ENCODE measurements at regions not wholly inside any gene's neighbourhood (a gene's known extent, or its start where the extent isn't known, plus 50 kb on each side); places are given as distances from the start of the nearest gene placed in this dataset.

DNA sequence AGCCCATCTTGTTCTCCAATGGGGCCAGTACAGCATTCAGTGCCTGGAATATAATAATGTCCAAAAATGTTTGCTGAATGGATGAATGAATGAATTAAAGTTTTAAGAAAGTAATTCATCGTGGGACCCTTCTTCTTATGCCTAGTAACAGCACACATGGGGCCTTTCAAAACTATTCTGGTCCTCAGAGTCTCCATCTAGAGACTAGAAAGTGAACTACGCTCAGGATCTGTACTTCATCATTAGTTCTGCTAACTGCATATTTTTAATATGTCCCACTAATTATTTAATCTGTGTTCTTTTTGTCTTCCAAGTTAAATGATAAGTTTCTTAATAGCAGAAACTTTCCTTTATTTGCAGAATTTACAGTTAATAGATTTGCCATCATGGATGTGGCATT, 172.5 kb downstream of the SMAD2 start:
- DNase-seq: no peak

DNA sequence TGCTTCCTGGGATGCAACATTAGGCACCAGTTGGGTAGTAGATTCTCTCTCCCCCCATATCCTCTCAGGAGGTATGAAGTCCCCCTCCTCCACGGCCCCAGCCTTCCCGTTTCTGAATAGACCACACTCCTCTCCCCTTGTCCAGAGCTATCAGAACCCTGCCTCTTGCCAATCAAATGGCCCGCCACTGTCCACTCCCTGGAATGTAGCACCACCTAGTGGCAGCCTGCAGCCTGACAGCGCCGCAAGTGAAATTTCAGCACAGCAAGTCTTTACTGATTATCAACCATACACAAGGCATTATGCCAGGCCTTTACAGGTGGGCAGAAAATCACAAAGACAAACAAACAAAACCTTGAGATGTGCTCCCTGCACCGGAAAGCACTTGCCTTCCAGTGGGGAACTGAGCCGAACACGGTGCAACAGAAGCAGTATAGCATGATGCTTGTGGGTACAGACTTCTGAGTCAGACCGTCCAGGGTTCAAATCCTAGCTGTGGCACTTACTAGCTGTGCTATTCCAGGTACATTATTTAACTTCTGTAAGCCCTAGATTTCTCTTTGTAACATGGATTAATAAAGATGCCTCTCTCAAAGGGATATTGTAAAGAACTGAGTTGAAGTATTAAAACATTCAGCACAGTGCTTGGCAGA, 174.0 kb downstream of the SMAD2 start:
- DNase-seq: peak; percentile 38

DNA sequence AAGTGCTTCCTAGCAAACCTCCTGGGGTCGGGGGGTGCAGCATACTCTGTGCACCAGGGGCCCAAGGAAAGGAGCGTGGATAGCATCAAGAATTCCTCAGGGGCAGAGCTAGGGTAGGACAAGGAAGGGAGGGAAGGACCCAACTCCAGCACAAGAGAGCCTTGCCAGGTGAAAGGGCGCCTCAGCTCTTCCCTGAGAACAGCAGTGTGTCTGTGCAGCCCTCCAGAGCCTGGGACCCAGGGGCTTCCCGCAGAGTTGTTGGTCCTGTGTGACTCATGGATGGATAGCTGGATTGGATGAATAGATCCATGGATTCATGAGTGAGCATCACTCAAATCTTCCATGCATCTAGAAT, 175.4 kb downstream of the SMAD2 start:
- DNase-seq: no peak

DNA sequence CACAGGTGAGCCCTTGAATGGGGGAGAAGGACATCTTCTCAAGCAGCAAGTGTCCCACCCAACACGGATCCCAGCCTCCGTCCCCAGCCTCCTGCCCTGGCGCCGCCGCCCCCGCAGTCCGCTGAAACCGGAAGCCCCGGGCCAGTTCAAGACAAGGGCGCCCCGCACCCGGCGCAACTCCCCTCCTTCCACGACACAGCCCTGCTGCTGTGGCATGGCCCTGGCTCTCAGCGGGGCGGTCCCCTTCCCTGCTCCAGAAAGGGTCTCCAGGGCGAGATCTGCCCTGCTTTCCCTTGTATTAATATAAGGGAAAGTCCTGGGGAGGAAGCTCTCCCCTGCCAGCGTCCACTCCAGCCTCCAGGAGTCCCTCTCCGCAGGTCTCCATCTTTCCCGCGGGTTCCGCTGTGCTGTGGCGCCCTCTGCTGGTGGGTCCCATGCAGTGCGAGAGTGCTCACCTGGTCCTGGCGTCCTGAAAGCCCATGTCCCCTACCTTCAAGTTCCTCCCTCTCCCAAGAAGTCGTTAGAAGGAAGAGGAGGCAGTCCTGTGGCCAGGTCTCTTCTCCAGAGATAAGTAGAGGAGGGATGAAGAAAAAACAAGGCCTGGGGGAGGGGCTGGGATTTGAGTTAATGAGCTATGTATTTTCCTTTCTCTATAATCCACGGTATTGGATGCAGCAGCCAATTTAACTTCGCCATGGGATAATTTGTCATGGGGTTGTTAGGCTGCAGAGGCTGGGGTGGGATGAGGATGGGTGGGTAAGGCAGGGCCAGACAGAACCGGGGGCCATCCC, 176.0 kb downstream of the SMAD2 start:
- DNase-seq: no peak

DNA sequence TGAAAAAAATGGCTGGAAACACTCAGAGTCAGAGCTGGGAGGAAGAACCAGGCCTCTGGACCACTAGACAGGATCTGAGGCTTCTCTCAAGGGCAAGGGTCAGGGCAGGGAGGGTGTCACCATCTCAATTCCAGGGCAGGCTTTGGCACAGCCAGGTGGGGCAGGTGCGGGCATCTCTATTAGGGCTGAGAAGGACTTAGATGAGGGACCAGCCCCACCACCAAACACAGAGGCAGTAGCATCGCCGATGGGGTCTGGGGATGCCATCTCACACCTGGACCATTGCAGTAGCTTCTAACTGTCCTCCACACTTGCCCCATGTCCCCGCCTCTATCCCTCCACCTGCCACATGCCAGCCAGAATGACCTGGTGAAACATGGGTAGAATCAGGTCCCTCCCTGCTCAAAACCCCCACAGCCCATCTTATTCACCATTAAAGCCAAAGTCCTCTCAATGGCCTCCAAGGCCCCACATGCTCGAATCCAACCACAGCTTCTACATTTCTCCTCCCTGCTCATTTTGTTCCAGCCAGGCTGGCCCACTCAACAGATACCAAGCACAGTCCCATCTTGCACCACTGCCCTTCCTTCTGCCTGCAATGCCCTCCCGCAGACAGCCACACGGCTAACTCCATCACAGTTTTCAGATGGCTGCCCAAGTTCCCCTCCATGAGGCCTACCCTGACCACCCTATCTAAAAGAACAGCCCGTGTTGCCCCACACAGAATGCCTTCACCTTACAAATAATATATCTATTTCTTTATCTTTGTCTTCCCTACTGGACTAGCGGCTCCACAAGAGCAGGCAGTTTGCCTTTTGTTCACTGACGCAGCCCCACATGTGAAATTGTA, 177.4 kb downstream of the SMAD2 start:
- DNase-seq: no peak

DNA sequence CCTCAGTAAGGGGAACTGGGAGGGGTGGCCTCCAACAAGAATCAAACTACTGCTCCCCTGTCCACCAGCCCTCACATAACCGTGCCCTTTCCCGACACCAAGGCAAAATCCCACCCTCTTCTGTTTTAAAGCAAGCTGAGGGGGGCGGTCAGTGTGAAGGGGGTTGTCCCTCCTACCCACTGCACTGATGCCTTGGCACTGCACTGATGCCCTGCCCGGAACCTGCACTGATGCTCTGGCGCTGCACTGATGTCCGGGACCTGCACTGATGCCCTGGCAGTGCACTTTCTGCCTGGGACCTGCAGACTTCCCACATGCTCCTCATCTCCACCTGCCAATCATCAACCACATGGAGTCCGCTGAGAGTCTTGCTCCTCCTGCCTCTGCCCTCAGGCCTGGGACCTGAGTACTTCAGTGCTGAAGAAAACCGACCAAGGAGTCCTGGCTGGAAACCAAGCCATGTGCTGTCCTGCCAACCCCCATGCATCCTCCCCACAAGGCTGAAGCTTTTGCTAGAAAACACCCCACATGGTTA, 179.5 kb downstream of the SMAD2 start:
- DNase-seq: no peak

DNA sequence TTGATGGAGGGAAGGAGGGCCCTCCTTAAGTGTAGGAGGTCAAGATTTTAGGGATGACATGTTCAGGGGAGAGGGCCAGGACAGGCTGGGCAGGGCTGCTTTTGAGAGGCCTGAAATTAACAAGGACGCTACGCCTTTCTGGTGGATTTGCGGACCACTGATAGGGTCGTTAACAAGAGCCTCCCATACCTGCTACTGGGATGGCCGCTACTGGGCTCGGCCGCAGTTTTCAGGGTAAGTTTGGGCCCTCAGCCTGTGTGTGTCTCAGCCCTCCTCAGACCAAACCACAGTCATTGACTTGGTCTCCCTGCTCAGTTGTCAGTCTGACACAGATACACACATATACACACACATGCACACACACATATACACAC, 180.9 kb downstream of the SMAD2 start:
- no peak for DNase-seq

DNA sequence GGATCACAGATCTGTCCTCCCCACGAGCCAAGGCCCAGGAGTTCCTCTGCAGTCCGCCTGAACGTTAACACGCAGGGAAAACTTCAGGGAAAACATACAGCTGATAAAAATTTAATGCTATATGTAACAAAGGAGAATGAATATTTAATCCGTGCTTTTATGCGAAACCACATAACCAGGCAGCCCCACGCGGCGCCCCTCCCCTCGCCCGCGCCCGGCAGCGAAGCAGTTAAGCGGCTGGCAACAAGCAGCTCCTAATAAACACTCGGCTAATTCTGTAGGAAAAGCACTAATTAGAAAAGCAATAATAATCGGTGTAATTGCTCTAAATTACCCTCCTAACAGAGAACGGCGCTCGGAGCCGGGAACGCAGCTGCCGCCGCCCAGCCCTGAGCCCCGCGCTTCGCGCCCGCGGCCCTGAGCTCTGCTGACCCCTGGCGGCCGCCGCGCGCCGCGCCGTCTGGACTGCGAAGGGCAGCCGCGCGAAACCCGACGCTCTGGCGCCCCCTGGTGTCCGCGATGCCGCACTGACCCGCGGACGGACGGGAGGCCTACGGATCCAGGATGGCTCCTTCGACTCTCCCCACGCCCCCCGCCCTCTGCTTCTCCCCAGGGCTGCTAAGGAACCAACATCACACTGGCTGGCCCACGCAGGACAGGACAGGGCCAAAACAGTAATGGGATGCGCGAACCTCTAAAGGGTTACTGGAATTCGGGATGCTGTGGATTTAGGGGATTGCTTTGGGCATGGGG, 181.4 kb downstream of the SMAD2 start:
- peak; percentile 44 for DNase-seq

DNA sequence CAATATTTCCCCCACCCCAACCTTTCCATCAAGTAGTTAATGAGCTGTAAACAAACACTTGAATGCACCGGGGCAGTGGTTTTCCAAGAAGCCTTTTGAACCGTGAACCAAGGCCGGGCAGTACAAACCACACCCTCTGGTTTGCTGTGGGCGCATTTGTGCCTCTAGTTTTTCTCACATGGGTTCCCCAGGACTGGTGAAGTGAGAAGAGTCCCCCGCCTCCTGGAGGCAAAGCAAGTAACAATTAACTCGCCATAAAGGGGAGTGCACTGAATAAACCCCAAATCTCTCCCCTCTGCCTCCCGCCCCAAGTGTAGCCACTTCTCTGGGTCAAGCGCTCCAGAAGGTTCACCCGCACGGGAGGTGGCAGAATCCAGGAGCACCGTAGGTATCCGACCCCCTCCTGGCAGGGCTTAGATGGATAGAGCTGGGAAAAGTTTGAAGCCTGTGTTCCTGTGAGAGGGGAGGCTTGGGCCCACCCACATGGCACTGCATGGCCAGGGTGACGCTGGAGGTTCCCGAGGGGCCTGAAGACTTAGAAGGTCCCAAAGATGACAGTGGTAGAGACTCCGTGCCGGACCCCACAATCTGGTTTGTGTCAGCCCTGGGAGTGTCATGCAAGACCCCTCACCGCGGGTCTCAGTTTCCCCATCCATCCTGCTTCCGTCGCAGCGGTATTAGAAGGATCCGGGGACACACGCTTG, 182.2 kb downstream of the SMAD2 start:
- DNase-seq: no peak

DNA sequence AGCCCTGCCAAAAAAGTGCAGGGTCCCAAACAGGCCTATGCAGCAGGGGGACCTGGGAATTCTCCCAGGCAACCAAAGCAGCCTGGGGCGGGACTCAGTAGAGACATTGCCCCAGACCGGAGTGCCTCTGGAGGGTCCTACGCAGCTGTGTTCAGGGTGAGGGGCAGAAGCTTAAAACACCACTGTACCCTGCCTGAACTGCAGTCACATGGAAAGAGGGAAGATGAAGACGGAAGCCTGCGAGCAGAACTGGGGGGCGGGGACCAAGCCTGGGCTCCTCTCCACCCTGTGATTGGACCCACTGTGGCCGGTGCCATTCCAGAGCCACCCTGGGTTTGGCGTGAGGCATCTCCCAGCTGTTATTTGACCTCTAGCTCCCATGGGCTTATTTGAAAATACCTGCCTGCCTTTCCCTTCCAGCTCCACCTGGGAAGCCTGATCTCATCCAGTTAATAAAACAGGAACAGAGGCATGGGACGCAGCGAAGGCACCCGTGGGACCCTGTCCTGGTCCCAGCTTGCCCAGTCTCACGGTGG, 183.1 kb downstream of the SMAD2 start:
- no peak for DNase-seq

DNA sequence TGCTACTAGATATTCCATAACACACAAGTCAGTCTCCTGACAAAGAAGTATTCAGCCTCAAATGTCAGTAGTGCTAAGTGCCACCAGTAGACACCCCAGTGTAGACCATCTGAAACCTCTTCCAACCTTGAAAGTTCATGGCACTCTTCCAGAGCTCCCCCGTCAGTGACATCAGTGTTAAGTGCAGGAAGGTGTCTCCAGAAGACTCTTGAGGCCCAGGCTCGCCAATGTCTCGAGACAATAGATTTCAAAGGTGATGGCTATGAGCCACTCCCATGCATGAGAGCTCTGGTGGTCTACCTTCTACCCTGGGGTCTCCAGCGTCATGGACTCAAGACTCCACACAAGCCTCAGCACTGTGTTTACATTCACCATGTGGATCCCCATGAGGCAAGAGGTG, 183.8 kb downstream of the SMAD2 start:
- no peak for DNase-seq

DNA sequence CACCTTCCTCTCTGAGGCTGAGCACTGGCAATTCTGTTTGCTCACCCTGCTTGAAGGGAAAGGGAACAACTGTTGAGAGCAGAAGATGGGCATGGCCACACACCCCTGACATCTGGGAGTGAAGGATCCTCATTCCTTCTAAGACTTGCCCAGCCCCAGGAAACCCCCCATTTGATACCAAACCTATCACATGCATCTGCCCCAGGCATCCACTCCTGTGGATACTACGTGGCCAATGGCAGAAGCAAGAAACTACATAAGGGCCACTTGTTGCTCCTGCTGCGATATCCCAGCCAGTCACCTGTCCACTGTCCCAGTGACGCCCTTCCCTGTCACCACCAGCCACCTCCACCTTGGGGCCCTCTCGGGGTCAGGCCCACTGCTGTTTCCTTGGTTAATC, 185.2 kb downstream of the SMAD2 start:
- DNase-seq: no peak

DNA sequence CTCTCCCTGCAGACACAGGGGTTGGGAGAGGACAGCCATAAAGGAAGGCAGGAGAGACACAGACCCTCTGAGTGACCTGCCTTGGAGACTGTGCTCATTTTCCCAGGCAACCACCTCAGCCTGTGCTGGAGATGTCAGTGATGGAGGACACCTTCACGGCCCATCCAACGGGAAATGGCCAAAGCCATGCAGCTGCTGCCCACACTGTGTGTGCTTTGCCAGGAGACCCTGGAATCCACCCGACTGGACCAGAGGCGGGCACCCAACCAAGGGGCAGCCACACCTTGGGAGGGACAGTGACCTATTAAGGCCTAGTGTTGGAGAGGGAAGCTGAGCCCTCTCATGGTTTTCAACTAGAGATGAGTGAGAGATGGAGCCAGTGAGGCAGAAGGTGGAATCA, 192.5 kb downstream of the SMAD2 start:
- DNase-seq: no peak

DNA sequence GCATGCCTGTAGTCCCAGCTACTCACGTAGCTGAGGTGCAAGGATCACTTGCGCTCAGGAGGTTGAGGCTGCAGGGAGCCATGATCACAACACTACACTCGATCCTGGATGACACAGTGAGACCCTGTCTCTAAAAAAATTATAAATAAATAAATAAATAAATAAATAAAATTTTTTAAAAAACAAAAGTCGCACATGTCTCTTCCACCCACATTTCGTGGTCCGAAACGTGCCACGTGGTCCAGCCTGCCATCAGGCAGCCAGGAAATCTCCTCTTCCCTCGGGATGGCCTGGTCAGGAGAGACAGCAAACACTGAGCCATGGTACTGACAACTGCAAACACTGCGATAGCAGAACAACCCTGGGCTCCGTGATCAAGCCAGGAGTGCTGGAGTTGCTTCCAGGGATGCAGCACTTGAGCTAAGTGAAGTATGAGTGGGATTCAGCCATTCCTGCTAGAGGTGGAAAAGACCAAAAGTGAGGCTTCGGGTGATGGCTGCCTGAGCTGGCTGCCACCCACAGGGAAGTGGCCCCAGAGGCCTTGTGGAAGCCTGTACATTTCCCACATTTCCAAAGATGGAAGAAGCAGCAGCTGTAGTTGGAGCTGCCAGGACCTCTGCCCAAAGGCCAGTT, 193.1 kb downstream of the SMAD2 start:
- no peak for DNase-seq

DNA sequence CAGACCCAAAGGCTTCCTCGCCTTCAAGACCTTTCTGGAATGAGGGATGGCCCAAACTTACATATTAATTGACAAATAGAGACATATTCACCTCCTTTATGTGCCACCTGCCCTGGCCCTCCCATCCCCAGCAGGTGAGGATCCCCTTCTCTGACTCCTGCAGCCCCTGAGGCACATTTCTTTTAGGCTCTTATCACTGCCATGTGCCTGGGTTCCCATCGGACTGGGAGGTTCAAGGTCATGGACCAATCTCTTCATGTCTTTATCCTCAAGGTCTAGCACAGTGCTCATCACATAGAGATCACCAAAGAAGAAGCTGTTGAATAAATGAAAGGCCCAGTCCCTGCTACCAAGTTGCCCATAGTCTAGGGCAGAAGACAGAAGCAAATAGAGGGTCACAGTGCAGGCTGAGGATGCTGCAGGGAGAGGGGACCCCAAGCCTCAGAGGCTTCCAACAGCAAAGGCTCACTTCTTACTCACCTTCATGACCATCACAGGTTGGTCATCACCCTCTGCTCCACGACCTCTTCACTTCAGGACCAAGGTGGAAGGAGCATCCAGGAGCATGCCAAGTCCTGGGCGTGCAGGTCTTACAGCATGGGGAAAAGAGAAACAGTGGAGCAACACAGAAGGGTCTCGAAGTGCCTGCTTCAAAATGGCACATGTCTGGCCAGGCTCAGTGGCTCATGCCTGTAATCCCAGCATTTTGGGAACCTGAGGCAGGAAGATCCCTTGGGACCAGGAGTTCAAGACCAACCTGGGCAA, 193.9 kb downstream of the SMAD2 start:
- no peak for DNase-seq

DNA sequence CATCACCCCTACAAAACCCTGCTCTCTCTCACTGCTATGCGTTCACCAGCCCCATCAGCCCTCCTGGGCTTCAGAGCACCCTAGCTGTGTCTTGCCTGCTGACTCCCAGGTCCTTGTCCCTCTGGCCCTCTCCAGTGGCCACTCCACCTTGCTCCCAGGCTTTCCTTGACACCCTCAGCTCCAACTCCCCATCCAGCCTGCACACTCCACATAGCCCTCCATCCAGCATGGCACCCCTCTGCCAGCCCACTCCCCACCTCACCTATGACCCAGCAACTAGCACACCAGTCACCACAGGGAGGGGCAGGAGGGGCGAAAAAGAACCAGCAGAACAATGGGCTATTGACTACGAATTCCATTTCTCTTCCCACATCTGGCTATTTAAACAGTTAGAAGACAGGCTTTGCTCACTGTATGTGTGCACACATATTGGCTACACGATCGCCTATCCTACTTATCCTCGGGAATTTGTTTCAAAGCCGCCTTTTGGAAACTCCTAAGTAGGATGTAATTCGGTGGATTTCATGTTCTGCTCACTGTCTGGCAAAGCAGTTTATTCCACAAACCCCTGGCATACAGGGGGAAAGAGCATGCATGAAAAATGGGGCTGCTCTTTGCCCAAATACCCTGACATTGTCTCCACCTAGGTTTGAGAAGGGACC, 195.3 kb downstream of the SMAD2 start:
- DNase-seq: no peak

DNA sequence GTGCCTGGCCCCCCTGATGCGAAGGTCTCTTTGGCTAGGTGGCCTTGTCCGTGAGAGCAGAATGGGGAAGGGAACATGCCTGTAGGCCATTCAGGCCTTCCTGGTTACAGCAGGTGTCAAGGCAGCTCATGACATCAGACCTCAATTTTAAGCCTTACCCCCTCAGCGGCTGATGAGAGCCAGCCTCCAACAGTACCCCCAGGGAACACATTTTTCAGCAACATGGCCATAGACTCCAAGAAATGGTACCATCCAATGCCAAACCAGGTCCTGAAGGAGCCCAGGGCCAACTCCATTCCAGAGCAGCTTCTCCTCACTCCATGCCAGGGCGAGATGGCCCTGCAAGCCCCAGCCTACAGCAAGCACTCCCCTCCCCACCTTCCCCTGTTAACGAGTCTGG, 199.2 kb downstream of the SMAD2 start:
- DNase-seq: no peak

DNA sequence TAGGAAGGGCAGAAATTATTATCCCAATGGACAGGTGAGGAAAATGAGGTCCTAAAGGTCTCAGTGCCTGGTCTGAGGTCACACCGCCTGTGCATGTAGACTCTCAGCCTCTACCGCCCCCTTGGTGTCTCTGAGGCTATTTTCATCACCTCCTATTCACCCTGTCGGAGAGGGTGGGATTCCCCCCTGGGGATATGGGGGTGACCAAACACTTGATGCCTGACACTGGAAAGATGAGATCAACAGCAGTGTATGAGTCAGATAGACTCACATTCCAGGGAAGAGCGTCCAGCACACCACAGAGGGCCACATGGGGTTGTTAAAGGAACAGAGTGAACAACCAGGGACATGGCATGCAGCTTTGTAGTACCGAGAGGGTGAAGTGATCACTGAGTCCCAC, 199.7 kb downstream of the SMAD2 start:
- peak; percentile 25 for DNase-seq

DNA sequence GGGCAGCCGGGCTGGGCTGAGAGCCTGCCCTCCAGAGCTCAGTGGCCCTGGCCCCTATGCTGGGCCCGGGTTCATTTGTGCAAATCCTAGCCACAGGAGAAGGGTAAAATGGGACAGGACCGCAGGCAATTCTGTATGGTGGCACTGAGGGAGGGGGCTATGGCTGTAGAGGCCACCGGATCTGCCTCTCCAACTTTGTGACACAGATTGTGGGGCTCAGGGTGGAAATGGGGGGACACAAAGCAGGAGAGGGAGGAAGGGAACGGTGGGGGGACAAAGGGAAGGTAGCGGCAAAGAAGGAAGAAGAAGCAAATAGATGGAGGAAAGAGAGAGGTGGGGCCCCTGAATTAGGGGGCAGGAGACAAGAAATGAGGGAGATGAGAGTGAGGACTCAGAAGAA, 201.1 kb downstream of the SMAD2 start:
- no peak for DNase-seq

DNA sequence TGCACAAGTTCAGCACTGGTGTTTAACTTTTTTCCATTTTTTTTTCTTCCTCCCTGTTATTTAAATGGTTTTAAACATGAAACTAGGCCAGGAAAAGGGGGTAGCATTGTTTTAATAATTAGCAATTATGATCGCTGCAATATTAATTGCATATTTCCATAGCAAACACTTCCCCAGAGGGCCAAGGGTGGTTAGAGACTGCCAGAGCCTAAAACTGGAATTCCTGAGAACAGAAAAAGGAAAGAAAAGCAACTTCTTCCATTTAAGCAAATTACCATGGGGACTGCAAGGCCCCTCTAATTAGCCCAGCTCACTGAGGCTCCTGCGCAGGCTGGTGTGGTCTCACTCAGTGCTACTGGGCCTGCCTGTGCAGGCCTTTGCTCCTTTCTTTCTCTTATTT, 201.5 kb downstream of the SMAD2 start:
- no peak for DNase-seq
